ENCODE measurements at regions not wholly inside any gene's neighbourhood (a gene's known extent, or its start where the extent isn't known, plus 50 kb on each side); places are given as distances from the start of the nearest gene placed in this dataset.

- Mint-ChIP-seq H3K9me3 (ENCODE audit: low read depth, unreplicated experiment) (no peaks in the 10 kb centered on the region), H3K4me1 (ENCODE audit: low read depth, unreplicated experiment) (no peaks in the 10 kb centered on the region), H3K4me3 (ENCODE audit: low read depth, unreplicated experiment) (no peak overlapping the region), H3K27ac (ENCODE audit: unreplicated experiment) (no peak overlapping the region), H3K36me3 (ENCODE audit: insufficient read depth, unreplicated experiment) (no peaks in the 10 kb centered on the region), H3K27me3 (ENCODE audit: unreplicated experiment) (peaks cover 73% of the 10 kb centered on the region)
- CTCF ChIA-PET, result no interaction called here
- DNase-seq, result no peak
- intact Hi-C loops (cut with micrococcal nuclease; ENCODE audit: unreplicated experiment), result no loop called here
- BruUV-seq (replicated peaks), result no TSS peak
- no peak for TF ChIP-seq CTCF (IDR thresholded peaks at IDR 0.05; ENCODE audit: unreplicated experiment)
These were observed 94.2 kb downstream of the BARX1 start for GRCh38 chr9:93860694-93861658.

DNA sequence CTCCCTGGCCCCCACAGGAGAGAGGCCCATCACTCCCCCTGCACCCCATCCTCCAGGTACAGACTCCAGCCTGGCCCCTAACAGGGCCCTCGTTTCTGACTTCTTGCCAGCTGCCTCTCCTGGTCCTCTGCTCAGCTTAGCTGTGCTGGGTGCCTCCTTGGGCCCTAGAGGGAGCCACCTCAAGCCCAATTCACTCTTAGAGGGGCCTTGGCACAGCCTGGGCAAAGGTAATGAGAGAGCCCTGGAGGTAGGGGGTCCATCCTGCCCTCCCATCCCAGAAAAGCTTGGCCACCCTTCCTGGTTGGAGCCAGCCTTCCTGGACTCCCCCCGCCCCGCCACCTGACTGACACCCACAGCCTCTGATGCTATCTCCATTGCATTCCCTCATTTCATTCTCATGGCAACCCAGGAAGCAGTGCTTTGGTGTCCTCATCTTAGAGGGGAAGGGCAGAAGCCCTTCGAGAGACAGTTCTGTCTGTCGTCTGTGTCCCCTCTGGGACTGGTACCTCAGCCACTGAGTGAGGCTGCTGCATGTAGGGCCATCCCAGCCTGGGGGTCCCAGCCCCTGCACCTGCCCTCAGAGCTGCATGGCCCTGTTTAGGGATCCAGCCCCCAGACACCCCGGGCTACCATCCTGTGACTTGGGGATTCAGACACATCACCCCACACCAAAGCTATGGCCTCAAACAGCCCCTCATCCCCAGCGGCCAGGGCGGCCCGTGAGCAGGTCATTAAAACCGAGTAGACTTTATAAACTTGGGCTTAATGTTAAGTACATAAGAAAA is 95.5 kb downstream of the BARX1 start:
- Mint-ChIP-seq H3K9me3 (ENCODE audit: low read depth, unreplicated experiment) (no peaks in the 10 kb centered on the region), H3K27me3 (ENCODE audit: unreplicated experiment) (peaks cover 77% of the 10 kb centered on the region), H3K4me3 (ENCODE audit: low read depth, unreplicated experiment) (no peak overlapping the region), H3K36me3 (ENCODE audit: insufficient read depth, unreplicated experiment) (no peaks in the 10 kb centered on the region), H3K4me1 (ENCODE audit: low read depth, unreplicated experiment) (no peaks in the 10 kb centered on the region), H3K27ac (ENCODE audit: unreplicated experiment) (no peak overlapping the region)
- TF ChIP-seq CTCF (IDR thresholded peaks at IDR 0.05; ENCODE audit: unreplicated experiment), result no peak
- DNase-seq, result no peak
- no TSS peak for BruUV-seq (replicated peaks)
- intact Hi-C loops (cut with micrococcal nuclease; ENCODE audit: unreplicated experiment), result no loop called here
- CTCF ChIA-PET, result no interaction called here

DNA sequence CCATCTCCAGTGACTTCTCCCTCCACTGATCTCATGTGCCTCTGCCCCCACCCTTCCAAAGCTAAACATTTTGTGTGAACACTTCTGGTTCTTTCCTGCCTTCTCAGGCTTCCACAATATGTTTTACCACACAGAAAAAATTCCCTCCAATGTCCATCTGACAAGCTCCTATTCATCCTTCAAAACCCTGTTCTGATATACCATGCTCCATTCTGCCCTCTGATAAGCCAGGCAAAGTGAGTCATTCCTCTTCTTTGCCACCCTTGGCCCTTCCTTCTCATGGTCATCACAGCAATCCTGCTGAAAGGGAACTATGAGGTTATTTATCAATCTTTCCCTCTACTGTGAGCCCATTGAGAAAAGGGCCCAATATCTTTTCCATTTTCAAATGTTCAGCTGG is 97.6 kb downstream of the BARX1 start:
- Mint-ChIP-seq H3K4me1 (ENCODE audit: low read depth, unreplicated experiment) (no peaks in the 10 kb centered on the region), H3K36me3 (ENCODE audit: insufficient read depth, unreplicated experiment) (no peaks in the 10 kb centered on the region), H3K4me3 (ENCODE audit: low read depth, unreplicated experiment) (no peak overlapping the region), H3K9me3 (ENCODE audit: low read depth, unreplicated experiment) (no peaks in the 10 kb centered on the region), H3K27ac (ENCODE audit: unreplicated experiment) (no peak overlapping the region), H3K27me3 (ENCODE audit: unreplicated experiment) (peaks cover 88% of the 10 kb centered on the region)
- CTCF ChIA-PET, result no interaction called here
- BruUV-seq (replicated peaks), result no TSS peak
- DNase-seq, result no peak
- no peak for TF ChIP-seq CTCF (IDR thresholded peaks at IDR 0.05; ENCODE audit: unreplicated experiment)
- intact Hi-C loops (cut with micrococcal nuclease; ENCODE audit: unreplicated experiment), result no loop called here

DNA sequence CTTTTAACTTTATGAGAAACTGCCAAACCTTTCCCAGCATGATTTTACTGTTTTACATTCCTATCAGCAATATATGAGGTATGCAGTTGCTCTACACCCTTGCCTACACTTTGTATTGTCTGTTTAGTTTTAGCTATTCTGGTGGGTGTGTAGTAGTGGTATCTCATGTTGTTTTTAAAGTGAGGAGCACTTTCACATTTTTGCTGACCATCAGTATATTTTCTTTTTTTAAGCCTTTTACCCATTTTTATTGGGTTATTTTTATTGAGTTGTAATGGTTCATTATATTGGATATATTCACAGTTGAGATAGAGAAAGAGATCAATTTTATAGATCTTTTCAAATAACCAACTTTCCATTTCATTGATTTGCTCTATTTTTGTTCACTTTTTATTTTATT is 102.4 kb downstream of the BARX1 start:
- TF ChIP-seq CTCF (IDR thresholded peaks at IDR 0.05; ENCODE audit: unreplicated experiment), result no peak
- H3K36me3 Mint-ChIP-seq (ENCODE audit: insufficient read depth, unreplicated experiment), result no peaks in the 10 kb centered on the region
- no peak for DNase-seq
- CTCF ChIA-PET, result no interaction called here
- no peak overlapping the region for H3K4me3 Mint-ChIP-seq (ENCODE audit: low read depth, unreplicated experiment)
- no peak overlapping the region for H3K27ac Mint-ChIP-seq (ENCODE audit: unreplicated experiment)
- H3K4me1 Mint-ChIP-seq (ENCODE audit: low read depth, unreplicated experiment), result no peaks in the 10 kb centered on the region
- peaks cover 90% of the 10 kb centered on the region for H3K27me3 Mint-ChIP-seq (ENCODE audit: unreplicated experiment)
- no TSS peak for BruUV-seq (replicated peaks)
- no peaks in the 10 kb centered on the region for H3K9me3 Mint-ChIP-seq (ENCODE audit: low read depth, unreplicated experiment)
- intact Hi-C loops (cut with micrococcal nuclease; ENCODE audit: unreplicated experiment), result no loop called here

Data from Calu3 (cell line).